ENCODE measurements at regions not wholly inside any gene's neighbourhood (a gene's known extent, or its start where the extent isn't known, plus 50 kb on each side); places are given as distances from the start of the nearest gene placed in this dataset.

DNA sequence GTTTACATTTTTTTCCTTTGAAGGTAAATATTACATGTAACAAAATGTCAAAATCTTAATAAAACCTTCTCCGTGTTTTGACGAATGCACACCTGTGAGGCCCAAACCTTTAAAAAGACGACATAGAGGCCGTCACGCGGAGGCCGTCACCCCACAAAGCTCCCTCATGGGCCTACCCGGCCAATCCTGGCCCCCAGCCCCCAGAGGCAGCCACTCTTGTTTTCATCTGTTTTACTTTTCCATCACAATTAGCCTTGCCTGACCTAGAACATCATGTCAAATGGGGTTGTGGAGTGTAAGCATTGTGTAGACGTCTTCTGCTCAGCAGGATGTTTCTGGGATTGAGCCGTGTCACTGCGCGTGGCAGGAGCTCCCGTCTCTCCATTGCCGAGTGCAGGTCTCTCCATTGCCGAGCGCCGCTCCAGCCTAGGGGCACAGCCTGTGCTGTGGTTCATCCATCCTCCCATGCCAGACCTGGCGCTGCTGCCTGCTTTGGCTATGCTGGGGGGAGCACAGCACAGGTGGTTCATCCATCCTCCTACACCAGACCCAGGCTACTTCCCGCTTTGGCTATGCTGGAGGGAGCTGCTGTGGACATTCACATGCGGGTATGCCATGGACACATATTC, 52.2 kb upstream of the IRX4 start:
- H3K4me1 ChIP-seq (ENCODE audit: control insufficient read depth, insufficient read depth, low read length) = peaks cover 5% of the 10 kb centered on the region; the same call in 1 of the 2 replicates
- H3K4me3 ChIP-seq (ENCODE audit: low read depth, low read length) = no peak overlapping the region
- no peaks in the 10 kb centered on the region for H3K9me3 ChIP-seq (ENCODE audit: control insufficient read depth, insufficient read depth, low read length)
- peaks cover 31% of the 10 kb centered on the region for H3K27me3 ChIP-seq (ENCODE audit: control insufficient read depth, insufficient read depth, low read length)
- no peak overlapping the region for H3K9ac ChIP-seq (ENCODE audit: low read depth, low read length)
- H3K27ac ChIP-seq (ENCODE audit: low read depth, low read length) = no peak overlapping the region
- H3K36me3 ChIP-seq (ENCODE audit: control insufficient read depth, insufficient read depth, low read length) = no peaks in the 10 kb centered on the region

DNA sequence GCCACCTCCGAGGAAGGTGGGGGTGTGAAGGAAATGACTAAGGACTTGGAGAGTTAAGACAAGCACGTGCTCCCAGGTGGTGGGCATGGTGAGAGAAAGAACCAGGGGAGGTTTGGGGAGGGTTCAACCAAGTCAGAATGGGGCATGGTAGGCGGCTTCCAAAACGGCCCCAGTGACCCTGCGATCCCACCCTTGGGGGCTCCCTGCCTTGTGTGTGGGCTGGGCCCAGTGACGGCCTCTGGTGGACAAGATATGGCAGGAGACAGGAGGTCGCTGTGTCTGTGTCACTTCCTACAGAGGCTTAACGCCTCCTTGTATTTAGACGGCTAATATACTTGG, 51.3 kb upstream of the IRX4 start:
- H3K9me3 ChIP-seq (ENCODE audit: control insufficient read depth, insufficient read depth, low read length) = no peaks in the 10 kb centered on the region
- H3K4me1 ChIP-seq (ENCODE audit: control insufficient read depth, insufficient read depth, low read length) = peaks cover 5% of the 10 kb centered on the region; the same call in 1 of the 2 replicates
- H3K27ac ChIP-seq (ENCODE audit: low read depth, low read length) = no peak overlapping the region
- H3K36me3 ChIP-seq (ENCODE audit: control insufficient read depth, insufficient read depth, low read length) = no peaks in the 10 kb centered on the region
- H3K27me3 ChIP-seq (ENCODE audit: control insufficient read depth, insufficient read depth, low read length) = peaks cover 31% of the 10 kb centered on the region
- H3K4me3 ChIP-seq (ENCODE audit: low read depth, low read length) = no peak overlapping the region
- no peak overlapping the region for H3K9ac ChIP-seq (ENCODE audit: low read depth, low read length)

DNA sequence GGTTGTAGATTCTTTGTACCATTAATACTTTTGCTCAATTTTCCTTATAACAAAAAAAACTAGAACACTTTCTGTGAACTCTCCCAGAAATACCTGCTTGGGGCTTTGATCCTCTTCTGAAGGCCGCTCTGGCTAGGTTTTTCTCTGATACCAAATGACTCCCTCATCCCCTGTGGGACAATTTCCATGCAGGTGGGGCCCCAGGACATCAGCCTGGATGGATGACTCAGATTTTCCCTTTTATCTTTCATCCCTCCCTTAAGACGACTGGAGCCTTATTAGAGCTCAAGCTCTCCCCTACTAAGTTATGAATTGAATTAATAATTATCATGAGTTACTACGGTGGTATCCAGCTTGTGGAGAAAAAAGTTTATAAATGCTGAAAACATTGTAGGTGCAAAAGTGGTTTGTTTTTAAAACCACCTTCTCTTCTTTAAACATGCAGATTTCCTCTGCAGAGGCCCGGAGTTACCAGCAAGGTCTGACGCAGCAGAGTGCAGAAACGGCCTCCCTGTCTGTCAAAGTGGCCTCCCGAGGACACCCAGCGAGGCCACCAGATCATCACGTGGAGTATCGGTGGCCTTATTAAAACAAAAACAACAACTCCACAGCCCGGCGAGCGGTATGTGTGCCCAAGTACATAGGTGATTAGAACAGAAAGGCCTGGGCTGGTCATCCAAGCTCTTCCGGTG, 50.8 kb upstream of the IRX4 start:
- Histone ChIP-seq H3K27me3 (ENCODE audit: control insufficient read depth, insufficient read depth, low read length) (peaks cover 31% of the 10 kb centered on the region), H3K27ac (ENCODE audit: low read depth, low read length) (no peak overlapping the region)

More for the DNA sequence above, 50.8 kb upstream of the IRX4 start:
- no peaks in the 10 kb centered on the region for H3K36me3 ChIP-seq (ENCODE audit: control insufficient read depth, insufficient read depth, low read length)
- peaks cover 5% of the 10 kb centered on the region; the same call in 1 of the 2 replicates for H3K4me1 ChIP-seq (ENCODE audit: control insufficient read depth, insufficient read depth, low read length)
- H3K9ac ChIP-seq (ENCODE audit: low read depth, low read length) = no peak overlapping the region
- no peak overlapping the region for H3K4me3 ChIP-seq (ENCODE audit: low read depth, low read length)
- H3K9me3 ChIP-seq (ENCODE audit: control insufficient read depth, insufficient read depth, low read length) = no peaks in the 10 kb centered on the region
